ENCODE measurements at regions not wholly inside any gene's neighbourhood (a gene's known extent, or its start where the extent isn't known, plus 50 kb on each side); places are given as distances from the start of the nearest gene placed in this dataset.

GRCh38 chr15:61653110-61653509 lies 407.1 kb downstream of the VPS13C start:
- H3K4me2 ChIP-seq (ENCODE audit: low read length): no peak overlapping the region
- no peaks in the 10 kb centered on the region for H3K79me2 ChIP-seq (ENCODE audit: insufficient read depth, low read length)
- no peak overlapping the region for H3K27ac ChIP-seq (ENCODE audit: low read depth, low read length)
- no peaks in the 10 kb centered on the region for H3K9me2 ChIP-seq (ENCODE audit: insufficient read depth)
- DNase-seq (ENCODE audit: low read depth, low spot score) (no peak), ATAC-seq (no peak)
- no peaks in the 10 kb centered on the region for H3K4me1 ChIP-seq (ENCODE audit: control insufficient read depth in 1 of 2, insufficient read depth in 2 of 2, low read length in 2 of 2)
- intact Hi-C loops (cut with micrococcal nuclease): no loop called here
- no peaks in the 10 kb centered on the region for H4K20me1 ChIP-seq (ENCODE audit: insufficient read depth)
- RAD21 ChIA-PET (ENCODE audit: low non-redundant PET in 1 of 2, low total read pairs in 2 of 2, uncharacterized antibody in 2 of 2, unreplicated experiment in 2 of 2): no interaction called here
- CTCF ChIA-PET: no interaction called here
- H3K27me3 ChIP-seq (ENCODE audit: insufficient read depth, low read length): no peaks in the 10 kb centered on the region; the same call in 1 of the 2 replicates
- H2AFZ ChIP-seq (ENCODE audit: low read depth, low read length, poor library complexity, severe bottlenecking): no peak overlapping the region
- H3K36me3 ChIP-seq (ENCODE audit: control insufficient read depth in 1 of 2, insufficient read depth in 2 of 2, low read length in 2 of 2): no peaks in the 10 kb centered on the region
- POLR2A ChIA-PET: no interaction called here
- no peaks in the 10 kb centered on the region for H3K9me3 ChIP-seq (ENCODE audit: control insufficient read depth in 1 of 2, insufficient read depth in 1 of 2, low read depth in 1 of 2, low read length in 2 of 2)
- BruUV-seq (replicated peaks): no TSS peak
- no peak for TF ChIP-seq ELF1 (IDR thresholded peaks at IDR 0.05; ENCODE audit: borderline replicate concordance, low read depth)
- no peak overlapping the region for H3K4me3 ChIP-seq (replicated peaks in 1 of 2; ENCODE audit: low read depth in 1 of 2, low read length in 2 of 2)
- H3K9ac ChIP-seq (ENCODE audit: low read length): no peak overlapping the region

- Histone ChIP-seq H3K9me3 (ENCODE audit: control insufficient read depth in 1 of 2, insufficient read depth in 1 of 2, low read depth in 1 of 2, low read length in 2 of 2) (no peaks in the 10 kb centered on the region), H3K4me1 (ENCODE audit: control insufficient read depth in 1 of 2, insufficient read depth in 2 of 2, low read length in 2 of 2) (no peaks in the 10 kb centered on the region), H3K4me2 (ENCODE audit: low read length) (no peak overlapping the region), H3K9ac (ENCODE audit: low read length) (no peak overlapping the region), H2AFZ (ENCODE audit: low read depth, low read length, poor library complexity, severe bottlenecking) (no peak overlapping the region), H3K4me3 (replicated peaks in 1 of 2; ENCODE audit: low read depth in 1 of 2, low read length in 2 of 2) (no peak overlapping the region), H3K27ac (ENCODE audit: low read depth, low read length) (no peak overlapping the region), H3K9me2 (ENCODE audit: insufficient read depth) (no peaks in the 10 kb centered on the region), H4K20me1 (ENCODE audit: insufficient read depth) (no peaks in the 10 kb centered on the region), H3K36me3 (ENCODE audit: control insufficient read depth in 1 of 2, insufficient read depth in 2 of 2, low read length in 2 of 2) (no peaks in the 10 kb centered on the region), H3K79me2 (ENCODE audit: insufficient read depth, low read length) (no peaks in the 10 kb centered on the region), H3K27me3 (ENCODE audit: insufficient read depth, low read length) (no peaks in the 10 kb centered on the region)
- DNase-seq (ENCODE audit: low read depth, low spot score) (no peak), ATAC-seq (no peak)
- CTCF ChIA-PET: no interaction called here
- no TSS peak for BruUV-seq (replicated peaks)
- POLR2A ChIA-PET: no interaction called here
- intact Hi-C loops (cut with micrococcal nuclease): no loop called here
- RAD21 ChIA-PET (ENCODE audit: low non-redundant PET in 1 of 2, low total read pairs in 2 of 2, uncharacterized antibody in 2 of 2, unreplicated experiment in 2 of 2): no interaction called here
- TF ChIP-seq CEBPB (IDR thresholded peaks at IDR 0.05; ENCODE audit: low read depth): no peak
- TF ChIP-seq POLR2A (IDR thresholded peaks at IDR 0.05; ENCODE audit: borderline replicate concordance, extremely low read depth, insufficient read depth, insufficient read length): no peak
- no peak for TF ChIP-seq SRF (IDR thresholded peaks at IDR 0.05; ENCODE audit: low read depth)
- no peak for TF ChIP-seq JUND (IDR thresholded peaks at IDR 0.05)
- TF ChIP-seq CBX3 (IDR thresholded peaks at IDR 0.05; ENCODE audit: low read depth): no peak
- no peak for TF ChIP-seq SIN3A (IDR thresholded peaks at IDR 0.05; ENCODE audit: low read depth)
- no peak for TF ChIP-seq YY1 (IDR thresholded peaks at IDR 0.05; ENCODE audit: extremely low read depth, insufficient replicate concordance, low read depth, low read length)
- no peak for TF ChIP-seq EZH2phosphoT487 (IDR thresholded peaks at IDR 0.05; ENCODE audit: borderline replicate concordance)
- TF ChIP-seq ELF1 (IDR thresholded peaks at IDR 0.05; ENCODE audit: borderline replicate concordance, low read depth): no peak
- TF ChIP-seq EZH2 (IDR thresholded peaks at IDR 0.05): no peak
- no peak for TF ChIP-seq ZFX (IDR thresholded peaks at IDR 0.05)
- no peak for TF ChIP-seq EGR1 (IDR thresholded peaks at IDR 0.05; ENCODE audit: low read depth)
- no peak for TF ChIP-seq ZNF274 (IDR thresholded peaks at IDR 0.05; ENCODE audit: low read depth, low read length)
- no peak for TF ChIP-seq FOSL1 (IDR thresholded peaks at IDR 0.05; ENCODE audit: low read depth)
- no peak for TF ChIP-seq CTCF (IDR thresholded peaks at IDR 0.05 in 2 of 3, conservative IDR thresholded peaks at IDR 0.05 in 1 of 3; ENCODE audit: borderline replicate concordance in 1 of 3, insufficient read depth in 1 of 3, low read depth in 2 of 3, low read length in 2 of 3)
- TF ChIP-seq POLR2AphosphoS5 (IDR thresholded peaks at IDR 0.05; ENCODE audit: low read depth, low read length): no peak
Measured at GRCh38 chr15:61651267-61651666, 409.0 kb downstream of the VPS13C start.
